Osteoblast (primary cell): ENCODE measurements at regions not wholly inside any gene's neighbourhood (a gene's known extent, or its start where the extent isn't known, plus 50 kb on each side); places are given as distances from the start of the nearest gene placed in this dataset.

Experiments used
- DNase-seq: peaks from one replicate; pipeline ENCODE4 v3.0.0; 2011; ENCODE audit warnings: low spot score, mixed read lengths; ENCODE audit not compliant: insufficient read length; ENCODE audit errors: missing footprints
- H2AFZ ChIP-seq: 2 replicates; pipeline ENCODE4 v1.6.0; 2011; ENCODE audit warnings: mild to moderate bottlenecking, low read length
- H3K27ac ChIP-seq: 2 replicates; pipeline ENCODE4 v1.5.1; 2011; ENCODE audit warnings: mild to moderate bottlenecking, low read depth, low read length, moderate library complexity
- H3K27me3 ChIP-seq: 2 replicates; pipeline ENCODE4 v1.6.0; 2012; ENCODE audit warnings: mild to moderate bottlenecking, control low read depth, inconsistent platforms, low read length, moderate library complexity; ENCODE audit not compliant: insufficient read depth
- H3K36me3 ChIP-seq: 2 replicates; pipeline ENCODE4 v1.5.1; 2011; ENCODE audit warnings: mild to moderate bottlenecking, low read length, control low read depth, moderate library complexity; ENCODE audit not compliant: insufficient read depth
- H3K4me1 ChIP-seq: 2 replicates; pipeline ENCODE4 v1.5.1; 2011; ENCODE audit warnings: mild to moderate bottlenecking, low read length, control low read depth, moderate library complexity; ENCODE audit not compliant: insufficient read depth
- H3K4me2 ChIP-seq: 2 replicates; pipeline ENCODE4 v1.6.0; 2011; ENCODE audit warnings: mild to moderate bottlenecking, low read length; ENCODE audit not compliant: insufficient read depth
- H3K4me3 ChIP-seq: fragments of 200-600 bp; sonication (generic); 3 replicates; pipeline ENCODE4 v1.5.1; 2012; ENCODE audit warnings: mild to moderate bottlenecking, low read length, inconsistent platforms; ENCODE audit not compliant: insufficient read depth
- H3K79me2 ChIP-seq: 2 replicates; pipeline ENCODE4 v1.6.0; 2012; ENCODE audit warnings: mild to moderate bottlenecking, low read length, control low read depth, inconsistent platforms; ENCODE audit not compliant: insufficient read depth
- H3K9me3 ChIP-seq: 2 replicates; pipeline ENCODE4 v1.5.1; 2011; ENCODE audit warnings: low read depth, low read length, control low read depth
- H4K20me1 ChIP-seq: 2 replicates; pipeline ENCODE4 v1.6.0; 2012; ENCODE audit warnings: mild to moderate bottlenecking, low read length, control low read depth; ENCODE audit not compliant: insufficient read depth
- TF ChIP-seq, protein P1 (sequence below): IDR thresholded peaks from 2 replicates; pipeline ENCODE4 v1.5.1; 2011; ENCODE audit warnings: mild to moderate bottlenecking, low read depth, low read length, moderate library complexity; ENCODE audit errors: extremely low read depth

DNA sequence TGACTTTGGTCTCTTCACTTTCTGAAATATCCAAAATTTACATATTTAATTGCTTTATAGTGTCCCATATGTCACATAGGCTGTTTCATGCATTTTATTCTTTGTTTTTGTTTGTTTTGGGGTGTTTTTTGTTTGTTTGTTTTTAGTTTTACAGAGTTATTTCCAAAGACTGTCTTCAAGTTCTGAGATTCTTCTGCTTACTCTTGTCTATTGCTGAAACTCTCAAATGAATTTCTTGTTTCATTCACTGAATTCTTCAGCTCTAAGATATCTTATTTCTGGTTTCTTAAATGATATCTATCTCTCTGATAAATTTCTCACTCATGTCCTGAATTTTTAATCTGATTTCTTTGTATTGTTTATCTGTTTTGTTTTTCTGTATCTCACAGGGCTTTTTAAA lies 412.0 kb upstream of the ATP2B1 start:
- H3K27ac ChIP-seq = no peak overlapping the region
- no peaks in the 10 kb centered on the region for H4K20me1 ChIP-seq
- no peaks in the 10 kb centered on the region for H3K79me2 ChIP-seq
- H3K36me3 ChIP-seq = no peaks in the 10 kb centered on the region
- peaks cover 3% of the 10 kb centered on the region for H3K4me1 ChIP-seq
- no peak overlapping the region for H3K4me2 ChIP-seq
- no peak for DNase-seq
- H2AFZ ChIP-seq = no peak overlapping the region
- TF ChIP-seq, protein P1, sequence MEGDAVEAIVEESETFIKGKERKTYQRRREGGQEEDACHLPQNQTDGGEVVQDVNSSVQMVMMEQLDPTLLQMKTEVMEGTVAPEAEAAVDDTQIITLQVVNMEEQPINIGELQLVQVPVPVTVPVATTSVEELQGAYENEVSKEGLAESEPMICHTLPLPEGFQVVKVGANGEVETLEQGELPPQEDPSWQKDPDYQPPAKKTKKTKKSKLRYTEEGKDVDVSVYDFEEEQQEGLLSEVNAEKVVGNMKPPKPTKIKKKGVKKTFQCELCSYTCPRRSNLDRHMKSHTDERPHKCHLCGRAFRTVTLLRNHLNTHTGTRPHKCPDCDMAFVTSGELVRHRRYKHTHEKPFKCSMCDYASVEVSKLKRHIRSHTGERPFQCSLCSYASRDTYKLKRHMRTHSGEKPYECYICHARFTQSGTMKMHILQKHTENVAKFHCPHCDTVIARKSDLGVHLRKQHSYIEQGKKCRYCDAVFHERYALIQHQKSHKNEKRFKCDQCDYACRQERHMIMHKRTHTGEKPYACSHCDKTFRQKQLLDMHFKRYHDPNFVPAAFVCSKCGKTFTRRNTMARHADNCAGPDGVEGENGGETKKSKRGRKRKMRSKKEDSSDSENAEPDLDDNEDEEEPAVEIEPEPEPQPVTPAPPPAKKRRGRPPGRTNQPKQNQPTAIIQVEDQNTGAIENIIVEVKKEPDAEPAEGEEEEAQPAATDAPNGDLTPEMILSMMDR = no peak
- H3K27me3 ChIP-seq = no peaks in the 10 kb centered on the region
- no peak overlapping the region for H3K4me3 ChIP-seq
- peaks cover 9% of the 10 kb centered on the region for H3K9me3 ChIP-seq

DNA sequence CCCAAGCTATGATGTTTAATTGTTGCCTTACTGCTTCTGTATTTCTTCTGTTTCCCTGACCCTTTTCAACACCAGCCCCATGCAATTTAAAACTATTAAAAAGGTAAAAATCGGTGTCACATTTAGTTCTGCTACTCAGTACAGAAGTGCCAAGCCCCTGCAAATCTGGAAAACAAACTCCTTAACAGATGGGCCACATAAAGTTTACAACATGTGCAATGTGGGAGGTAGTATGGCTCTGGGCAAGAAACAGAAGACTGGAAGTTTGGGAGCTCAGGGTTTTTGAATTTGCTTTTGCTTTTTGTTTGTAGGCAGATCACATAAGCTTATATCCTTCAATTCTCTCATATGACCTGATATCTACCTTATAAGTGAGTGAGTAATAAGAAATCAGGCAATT lies 404.0 kb upstream of the ATP2B1 start:
- Histone ChIP-seq H3K9me3 (no peaks in the 10 kb centered on the region), H3K4me3 (no peak overlapping the region), H3K79me2 (no peaks in the 10 kb centered on the region), H2AFZ (no peak overlapping the region), H3K27ac (no peak overlapping the region), H3K36me3 (no peaks in the 10 kb centered on the region), H3K4me1 (no peaks in the 10 kb centered on the region), H4K20me1 (no peaks in the 10 kb centered on the region), H3K27me3 (no peaks in the 10 kb centered on the region), H3K4me2 (no peak overlapping the region)
- TF ChIP-seq, protein P1 = no peak
- no peak for DNase-seq

DNA sequence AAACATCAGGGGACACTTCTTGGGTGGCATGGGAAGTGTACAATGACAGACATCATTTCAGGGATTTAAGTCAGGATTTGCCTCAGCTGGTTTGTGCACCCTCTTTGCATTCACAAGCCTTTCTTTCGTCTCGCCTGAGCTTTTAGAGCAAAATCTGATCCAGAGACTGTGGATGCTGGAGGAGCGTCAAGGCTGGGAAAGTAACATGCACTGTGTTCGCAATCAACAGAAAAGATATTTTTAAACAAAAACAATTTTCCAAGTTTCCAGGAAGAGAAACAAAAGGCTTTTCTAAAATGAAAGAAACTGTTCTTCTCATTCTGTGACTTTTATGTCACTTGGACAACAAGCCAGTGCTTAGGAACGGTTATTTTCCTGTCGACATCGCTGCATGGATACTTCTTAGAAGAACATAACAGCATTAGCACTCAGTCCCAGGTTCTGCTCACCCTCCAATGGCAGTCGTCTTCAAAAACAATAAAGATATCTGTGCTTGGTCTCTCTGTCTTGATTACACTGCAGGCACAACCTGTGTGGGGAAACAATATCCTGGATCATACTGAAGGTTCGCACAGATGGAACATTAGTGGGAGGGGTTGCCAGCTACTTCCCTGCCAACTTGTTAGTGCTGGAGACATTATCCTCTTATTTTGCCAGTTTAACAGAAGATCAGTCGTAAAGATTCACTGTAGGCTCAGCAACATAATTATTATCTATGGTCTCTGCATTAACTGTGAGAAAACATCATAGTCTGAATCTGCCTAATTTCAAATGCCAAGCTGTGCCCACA lies 403.3 kb upstream of the ATP2B1 start:
- no peaks in the 10 kb centered on the region for H3K79me2 ChIP-seq
- H2AFZ ChIP-seq = peak overlapping the region; percentile 38
- no peak overlapping the region for H3K4me2 ChIP-seq
- no peaks in the 10 kb centered on the region for H3K4me1 ChIP-seq
- H3K36me3 ChIP-seq = no peaks in the 10 kb centered on the region
- DNase-seq = no peak
- H3K27me3 ChIP-seq = no peaks in the 10 kb centered on the region
- H4K20me1 ChIP-seq = no peaks in the 10 kb centered on the region
- no peaks in the 10 kb centered on the region for H3K9me3 ChIP-seq
- TF ChIP-seq, protein P1 = no peak
- H3K4me3 ChIP-seq = no peak overlapping the region
- H3K27ac ChIP-seq = no peak overlapping the region

DNA sequence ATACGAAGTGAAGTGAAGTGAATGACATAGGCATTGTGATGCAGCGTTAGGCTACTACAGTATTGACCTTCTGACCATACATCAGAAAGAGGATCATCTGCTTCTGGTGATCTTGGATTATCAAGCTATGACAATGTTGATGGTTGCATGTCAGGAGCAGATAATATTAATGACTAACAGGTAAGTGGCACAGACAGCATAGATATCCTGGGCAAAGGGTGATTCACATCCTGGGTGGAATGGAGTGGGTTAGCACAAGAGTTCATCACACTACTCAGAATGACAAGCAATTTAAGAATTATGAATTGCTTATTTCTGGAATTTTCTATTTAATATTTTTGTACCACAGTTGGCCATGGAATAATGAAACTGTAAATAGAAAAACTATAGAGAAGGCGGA lies 397.9 kb upstream of the ATP2B1 start:
- DNase-seq = no peak
- H4K20me1 ChIP-seq = no peaks in the 10 kb centered on the region
- no peak overlapping the region for H3K4me2 ChIP-seq

More for the DNA sequence above, 397.9 kb upstream of the ATP2B1 start:
- no peaks in the 10 kb centered on the region for H3K4me1 ChIP-seq
- no peaks in the 10 kb centered on the region for H3K79me2 ChIP-seq
- no peaks in the 10 kb centered on the region for H3K9me3 ChIP-seq
- H3K4me3 ChIP-seq = no peak overlapping the region
- H2AFZ ChIP-seq = no peak overlapping the region
- no peak overlapping the region for H3K27ac ChIP-seq
- TF ChIP-seq, protein P1 = no peak
- H3K27me3 ChIP-seq = no peaks in the 10 kb centered on the region
- no peaks in the 10 kb centered on the region for H3K36me3 ChIP-seq
